ENCODE measurements at regions not wholly inside any gene's neighbourhood (a gene's known extent, or its start where the extent isn't known, plus 50 kb on each side); places are given as distances from the start of the nearest gene placed in this dataset.

DNA sequence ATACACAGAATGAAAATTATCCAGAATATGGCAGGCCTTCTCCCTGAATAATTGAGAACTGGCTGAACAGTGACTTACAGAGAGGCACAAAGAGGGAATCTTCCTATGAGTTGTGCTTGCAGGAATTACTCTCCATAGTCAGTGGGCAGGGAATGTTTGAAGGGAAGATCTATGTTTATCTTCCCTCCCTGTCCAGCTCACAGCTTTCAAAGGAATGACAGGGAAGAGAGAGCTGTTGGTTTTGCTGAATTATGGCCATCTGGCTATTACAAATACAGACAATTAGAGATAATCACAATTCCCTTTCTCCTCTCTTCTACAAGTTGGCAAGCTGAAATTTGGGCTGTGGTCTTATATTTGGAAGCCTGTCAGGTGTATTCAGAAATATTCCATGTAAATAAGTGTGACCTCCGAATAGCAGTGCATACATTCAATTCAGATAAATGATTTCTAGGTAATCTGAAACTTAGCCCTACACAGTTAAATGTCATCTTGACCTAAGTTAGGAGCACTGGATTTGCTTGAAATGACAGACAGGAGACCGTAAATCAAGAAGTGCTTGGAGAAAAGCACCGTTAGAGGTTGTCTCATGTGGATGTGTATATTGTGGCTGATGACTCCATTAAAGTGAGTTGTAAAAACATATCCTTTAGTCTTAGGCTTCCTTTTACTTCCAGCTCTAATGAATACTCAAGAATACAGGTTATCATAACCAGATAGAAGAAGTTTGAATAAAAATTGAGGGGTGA, 136.8 kb downstream of the C4orf33 start:
- Histone ChIP-seq H3K4me1 (ENCODE audit: control insufficient read depth, extremely low read depth, insufficient read depth, low read length) (no peaks in the 10 kb centered on the region), H3K9me1 (ENCODE audit: control insufficient read depth, extremely low read depth, insufficient read depth, low read length) (no peaks in the 10 kb centered on the region), H3K9ac (ENCODE audit: control insufficient read depth, extremely low read depth, insufficient read depth, low read length) (no peak overlapping the region), H4K20me1 (ENCODE audit: control insufficient read depth, extremely low read depth, insufficient read depth, low read length) (no peaks in the 10 kb centered on the region), H3K79me2 (ENCODE audit: control insufficient read depth, insufficient read depth, low read length) (no peaks in the 10 kb centered on the region), H3K4me3 (ENCODE audit: control insufficient read depth in 2 of 3, extremely low read depth in 1 of 3, insufficient read depth in 2 of 3, low read depth in 1 of 3, low read length in 3 of 3) (no peak overlapping the region), H3K36me3 (ENCODE audit: control insufficient read depth in 2 of 2, extremely low read depth in 1 of 2, insufficient read depth in 2 of 2, low read length in 2 of 2) (no peaks in the 10 kb centered on the region), H3K27me3 (ENCODE audit: control insufficient read depth, extremely low read depth, insufficient read depth, low read length) (no peaks in the 10 kb centered on the region), H3K9me3 (ENCODE audit: control insufficient read depth, low read depth, low read length) (no peaks in the 10 kb centered on the region), H3K4me2 (ENCODE audit: control insufficient read depth, extremely low read depth, insufficient read depth, low read depth, low read length) (no peak overlapping the region), H2AFZ (ENCODE audit: control insufficient read depth, low read length) (no peak overlapping the region), H3K27ac (ENCODE audit: control insufficient read depth, insufficient read depth, low read length) (no peak overlapping the region)
- FAIRE-seq (no peak), DNase-seq (ENCODE audit: low read depth, low spot score) (no peak)
- dilution Hi-C loops (cut with MboI; ENCODE audit: extremely low pct_ligation_motif_present, low sequenced_read_pairs): no loop called here
- TF ChIP-seq, protein P1, sequence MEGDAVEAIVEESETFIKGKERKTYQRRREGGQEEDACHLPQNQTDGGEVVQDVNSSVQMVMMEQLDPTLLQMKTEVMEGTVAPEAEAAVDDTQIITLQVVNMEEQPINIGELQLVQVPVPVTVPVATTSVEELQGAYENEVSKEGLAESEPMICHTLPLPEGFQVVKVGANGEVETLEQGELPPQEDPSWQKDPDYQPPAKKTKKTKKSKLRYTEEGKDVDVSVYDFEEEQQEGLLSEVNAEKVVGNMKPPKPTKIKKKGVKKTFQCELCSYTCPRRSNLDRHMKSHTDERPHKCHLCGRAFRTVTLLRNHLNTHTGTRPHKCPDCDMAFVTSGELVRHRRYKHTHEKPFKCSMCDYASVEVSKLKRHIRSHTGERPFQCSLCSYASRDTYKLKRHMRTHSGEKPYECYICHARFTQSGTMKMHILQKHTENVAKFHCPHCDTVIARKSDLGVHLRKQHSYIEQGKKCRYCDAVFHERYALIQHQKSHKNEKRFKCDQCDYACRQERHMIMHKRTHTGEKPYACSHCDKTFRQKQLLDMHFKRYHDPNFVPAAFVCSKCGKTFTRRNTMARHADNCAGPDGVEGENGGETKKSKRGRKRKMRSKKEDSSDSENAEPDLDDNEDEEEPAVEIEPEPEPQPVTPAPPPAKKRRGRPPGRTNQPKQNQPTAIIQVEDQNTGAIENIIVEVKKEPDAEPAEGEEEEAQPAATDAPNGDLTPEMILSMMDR (optimal IDR thresholded peaks at IDR 0.05 in 1 of 3, IDR thresholded peaks at IDR 0.05 in 1 of 3, conservative IDR thresholded peaks at IDR 0.05 in 1 of 3; ENCODE audit: extremely low read depth in 1 of 3, insufficient read depth in 2 of 3, low read length in 3 of 3): no peak
- no peak for TF ChIP-seq EZH2 (IDR thresholded peaks at IDR 0.05; ENCODE audit: low read length)

DNA sequence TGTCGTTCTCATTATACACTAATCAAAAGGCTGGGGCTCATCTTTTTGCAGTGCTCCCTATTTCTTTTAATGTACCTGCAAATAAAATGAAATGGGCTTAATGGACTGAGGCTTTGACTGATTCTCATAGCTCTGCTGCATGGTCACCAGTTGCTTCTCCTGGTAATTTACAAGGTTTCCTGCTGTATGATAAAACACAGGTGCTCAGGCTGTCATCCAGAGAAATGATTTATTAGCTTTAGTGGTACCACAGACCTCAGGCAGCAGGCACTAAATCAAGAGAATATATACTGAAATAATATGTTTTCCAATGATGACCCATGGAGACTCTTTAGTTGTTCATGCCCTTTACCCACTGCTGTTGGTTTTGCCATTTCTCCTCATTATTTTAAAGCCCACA, 137.7 kb downstream of the C4orf33 start:
- Histone ChIP-seq H4K20me1 (ENCODE audit: control insufficient read depth, extremely low read depth, insufficient read depth, low read length) (no peaks in the 10 kb centered on the region), H3K4me2 (ENCODE audit: control insufficient read depth, extremely low read depth, insufficient read depth, low read depth, low read length) (no peak overlapping the region), H3K9me3 (ENCODE audit: control insufficient read depth, low read depth, low read length) (no peaks in the 10 kb centered on the region), H3K27ac (ENCODE audit: control insufficient read depth, insufficient read depth, low read length) (no peak overlapping the region), H3K9ac (ENCODE audit: control insufficient read depth, extremely low read depth, insufficient read depth, low read length) (no peak overlapping the region), H3K27me3 (ENCODE audit: control insufficient read depth, extremely low read depth, insufficient read depth, low read length) (no peaks in the 10 kb centered on the region), H3K36me3 (ENCODE audit: control insufficient read depth in 2 of 2, extremely low read depth in 1 of 2, insufficient read depth in 2 of 2, low read length in 2 of 2) (no peaks in the 10 kb centered on the region), H3K9me1 (ENCODE audit: control insufficient read depth, extremely low read depth, insufficient read depth, low read length) (no peaks in the 10 kb centered on the region), H3K4me3 (ENCODE audit: control insufficient read depth in 2 of 3, extremely low read depth in 1 of 3, insufficient read depth in 2 of 3, low read depth in 1 of 3, low read length in 3 of 3) (no peak overlapping the region), H3K4me1 (ENCODE audit: control insufficient read depth, extremely low read depth, insufficient read depth, low read length) (no peaks in the 10 kb centered on the region), H2AFZ (ENCODE audit: control insufficient read depth, low read length) (no peak overlapping the region), H3K79me2 (ENCODE audit: control insufficient read depth, insufficient read depth, low read length) (no peaks in the 10 kb centered on the region)
- FAIRE-seq: no peak
- TF ChIP-seq, protein P1 (optimal IDR thresholded peaks at IDR 0.05 in 1 of 3, IDR thresholded peaks at IDR 0.05 in 1 of 3, conservative IDR thresholded peaks at IDR 0.05 in 1 of 3; ENCODE audit: extremely low read depth in 1 of 3, insufficient read depth in 2 of 3, low read length in 3 of 3): no peak
- TF ChIP-seq EZH2 (IDR thresholded peaks at IDR 0.05; ENCODE audit: low read length): no peak
- DNase-seq (ENCODE audit: low read depth, low spot score): no peak
- dilution Hi-C loops (cut with MboI; ENCODE audit: extremely low pct_ligation_motif_present, low sequenced_read_pairs): no loop called here
